GM23338 (cell line): ENCODE measurements at regions not wholly inside any gene's neighbourhood (a gene's known extent, or its start where the extent isn't known, plus 50 kb on each side); places are given as distances from the start of the nearest gene placed in this dataset.
"Not testable (repeated sequence)": the region's sequence is repeated elsewhere in the genome, so short reads cannot be mapped to it uniquely, and the experiment has no call there.

ENCODE experiments used
- ATAC-seq: fragments of 200-7000 bp; cut with Tn5 transposase; 3 replicates; pipeline ENCODE4 v1.9.1; 2020
- DNase-seq: peaks from one replicate; pipeline ENCODE4 v3.0.0-alpha.2; 2015; ENCODE audit warnings: low spot score
- H2AFZ ChIP-seq: fragments of 200-600 bp; sonication (generic); 2 replicates; pipeline ENCODE4 v1.8.0; 2016; ENCODE audit warnings: antibody characterized with exemption, mild to moderate bottlenecking, moderate library complexity
- H3F3A ChIP-seq: fragments of 200-600 bp; sonication (generic); replicated peaks from 2 replicates; pipeline ENCODE4 v1.8.0; 2017; ENCODE audit warnings: antibody characterized with exemption, mixed run types, low read depth
- H3K27ac ChIP-seq: fragments of 200-600 bp; sonication (generic); 2 replicates; pipeline ENCODE4 v1.6.1; 2016; ENCODE audit warnings: low read depth
- H3K27me3 ChIP-seq: fragments of 200-600 bp; sonication (generic); 2 replicates; pipeline ENCODE4 v1.8.0; 2016; ENCODE audit warnings: mild to moderate bottlenecking, mixed run types, moderate library complexity; ENCODE audit not compliant: insufficient read depth
- H3K36me3 ChIP-seq: fragments of 200-600 bp; sonication (generic); 2 replicates; pipeline ENCODE4 v1.8.0; 2016; ENCODE audit warnings: mild to moderate bottlenecking; ENCODE audit not compliant: insufficient read depth
- H3K4me1 ChIP-seq: fragments of 200-600 bp; sonication (generic); 2 replicates; pipeline ENCODE4 v1.8.0; 2016; ENCODE audit warnings: mild to moderate bottlenecking, moderate library complexity; ENCODE audit not compliant: insufficient read depth
- H3K4me2 ChIP-seq: fragments of 200-600 bp; sonication (generic); 2 replicates; pipeline ENCODE4 v1.7.1; 2017; ENCODE audit warnings: mixed run types
- H3K4me3 ChIP-seq: fragments of 200-600 bp; sonication (generic); 2 replicates; pipeline ENCODE4 v1.6.1; 2016; ENCODE audit warnings: mixed run types
- H3K79me2 ChIP-seq: fragments of 200-600 bp; sonication (generic); replicated peaks from 2 replicates; pipeline ENCODE4 v1.8.0; 2017; ENCODE audit warnings: mild to moderate bottlenecking; ENCODE audit not compliant: insufficient read depth
- H3K9me2 ChIP-seq: fragments of 200-600 bp; sonication (generic); 2 replicates; pipeline ENCODE4 v1.8.0; 2017; ENCODE audit not compliant: insufficient read depth
- H4K20me1 ChIP-seq: fragments of 200-600 bp; sonication (generic); replicated peaks from 2 replicates; pipeline ENCODE4 v1.8.0; 2017; ENCODE audit warnings: mild to moderate bottlenecking; ENCODE audit not compliant: insufficient read depth
- H3K27ac Mint-ChIP-seq: 2 replicates; pipeline ENCODE4 v1.8.0; 2020; ENCODE audit warnings: inconsistent platforms, mild to moderate bottlenecking, moderate library complexity, mixed read lengths
- H3K27me3 Mint-ChIP-seq: 3 replicates; pipeline ENCODE4 v1.8.0; 2022; ENCODE audit warnings: low read depth, mild to moderate bottlenecking, moderate library complexity, mixed read lengths, inconsistent platforms; ENCODE audit not compliant: insufficient read depth, poor library complexity
- H3K36me3 Mint-ChIP-seq: 3 replicates; pipeline ENCODE4 v1.8.0; 2021; ENCODE audit warnings: low read depth, mild to moderate bottlenecking, inconsistent platforms, moderate library complexity, mixed read lengths
- H3K4me1 Mint-ChIP-seq: 3 replicates; pipeline ENCODE4 v1.8.0; 2020; ENCODE audit warnings: mild to moderate bottlenecking, inconsistent platforms, mixed read lengths
- H3K4me3 Mint-ChIP-seq: 3 replicates; pipeline ENCODE4 v1.8.0; 2021; ENCODE audit warnings: moderate library complexity, mild to moderate bottlenecking, inconsistent platforms, mixed read lengths
- H3K9me3 Mint-ChIP-seq: 3 replicates; pipeline ENCODE4 v1.8.0; 2020; ENCODE audit warnings: moderate library complexity, mild to moderate bottlenecking, inconsistent platforms, mixed read lengths
- EZH2 ChIP-seq: fragments of 200-600 bp; sonication (generic); IDR thresholded peaks from one replicate; pipeline ENCODE4 v1.8.0; 2017; ENCODE audit warnings: antibody characterized with exemption, mild to moderate bottlenecking, low read depth; ENCODE audit not compliant: unreplicated experiment
- EZH2phosphoT487 ChIP-seq: fragments of 200-600 bp; sonication (generic); IDR thresholded peaks from one replicate; pipeline ENCODE4 v1.8.1; 2018; ENCODE audit warnings: antibody characterized with exemption; ENCODE audit not compliant: unreplicated experiment
- POLR2AphosphoS5 ChIP-seq: IDR thresholded peaks from 2 replicates; pipeline ENCODE4 v1.6.1; 2016; ENCODE audit warnings: antibody characterized with exemption, low read depth
- ZNF331 ChIP-seq: fragments of 250-450 bp; sonication (Bioruptor Pico); IDR thresholded peaks from 2 replicates; pipeline ENCODE4 v1.5.0; 2020; ENCODE audit warnings: low read depth, mild to moderate bottlenecking, moderate library complexity
- TF ChIP-seq, protein P1 (sequence below): IDR thresholded peaks from 2 replicates; pipeline ENCODE4 v1.6.1; 2016; ENCODE audit warnings: antibody characterized with exemption
- TF ChIP-seq, protein P2 (sequence below), 2 experiments: fragments of 200-600 bp in 1 of 2; sonication (generic) in 1 of 2; conservative IDR thresholded peaks; 2 replicates each; pipeline versions ENCODE4 v1.5.1 to v1.6.1; 2016 to 2017; ENCODE audit warnings: antibody characterized with exemption in 2 of 2, low read depth in 2 of 2, mild to moderate bottlenecking in 2 of 2, moderate library complexity in 1 of 2
- TF ChIP-seq, protein P3 (sequence below): IDR thresholded peaks from one replicate; pipeline ENCODE4 v1.6.1; 2018; ENCODE audit warnings: antibody characterized with exemption; ENCODE audit not compliant: unreplicated experiment

DNA sequence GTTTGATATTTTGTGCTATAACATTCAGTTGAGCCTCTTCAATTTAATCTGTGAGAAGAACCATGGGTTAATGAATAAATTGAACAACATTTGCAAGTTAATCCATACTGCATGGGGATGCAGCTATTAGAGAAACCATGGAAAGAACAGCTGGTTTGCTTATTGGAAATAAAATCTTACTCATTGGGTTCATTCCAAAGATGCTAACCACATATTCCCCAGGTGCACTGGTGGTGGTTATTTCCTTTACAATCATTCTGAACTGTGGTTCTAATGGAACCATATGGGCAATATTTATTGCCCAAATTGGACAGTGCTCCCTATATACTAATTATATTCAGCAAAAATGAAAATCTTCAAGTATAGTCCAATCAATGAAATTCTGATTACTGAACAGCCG is 1200.4 kb upstream of the CDH2 start (continued):
- TF ChIP-seq, protein P1, sequence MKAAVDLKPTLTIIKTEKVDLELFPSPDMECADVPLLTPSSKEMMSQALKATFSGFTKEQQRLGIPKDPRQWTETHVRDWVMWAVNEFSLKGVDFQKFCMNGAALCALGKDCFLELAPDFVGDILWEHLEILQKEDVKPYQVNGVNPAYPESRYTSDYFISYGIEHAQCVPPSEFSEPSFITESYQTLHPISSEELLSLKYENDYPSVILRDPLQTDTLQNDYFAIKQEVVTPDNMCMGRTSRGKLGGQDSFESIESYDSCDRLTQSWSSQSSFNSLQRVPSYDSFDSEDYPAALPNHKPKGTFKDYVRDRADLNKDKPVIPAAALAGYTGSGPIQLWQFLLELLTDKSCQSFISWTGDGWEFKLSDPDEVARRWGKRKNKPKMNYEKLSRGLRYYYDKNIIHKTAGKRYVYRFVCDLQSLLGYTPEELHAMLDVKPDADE = no peak
- TF ChIP-seq, protein P2, sequence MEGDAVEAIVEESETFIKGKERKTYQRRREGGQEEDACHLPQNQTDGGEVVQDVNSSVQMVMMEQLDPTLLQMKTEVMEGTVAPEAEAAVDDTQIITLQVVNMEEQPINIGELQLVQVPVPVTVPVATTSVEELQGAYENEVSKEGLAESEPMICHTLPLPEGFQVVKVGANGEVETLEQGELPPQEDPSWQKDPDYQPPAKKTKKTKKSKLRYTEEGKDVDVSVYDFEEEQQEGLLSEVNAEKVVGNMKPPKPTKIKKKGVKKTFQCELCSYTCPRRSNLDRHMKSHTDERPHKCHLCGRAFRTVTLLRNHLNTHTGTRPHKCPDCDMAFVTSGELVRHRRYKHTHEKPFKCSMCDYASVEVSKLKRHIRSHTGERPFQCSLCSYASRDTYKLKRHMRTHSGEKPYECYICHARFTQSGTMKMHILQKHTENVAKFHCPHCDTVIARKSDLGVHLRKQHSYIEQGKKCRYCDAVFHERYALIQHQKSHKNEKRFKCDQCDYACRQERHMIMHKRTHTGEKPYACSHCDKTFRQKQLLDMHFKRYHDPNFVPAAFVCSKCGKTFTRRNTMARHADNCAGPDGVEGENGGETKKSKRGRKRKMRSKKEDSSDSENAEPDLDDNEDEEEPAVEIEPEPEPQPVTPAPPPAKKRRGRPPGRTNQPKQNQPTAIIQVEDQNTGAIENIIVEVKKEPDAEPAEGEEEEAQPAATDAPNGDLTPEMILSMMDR (conservative IDR thresholded peaks at IDR 0.05; ENCODE audit: low read depth in 2 of 2) = no peak

DNA sequence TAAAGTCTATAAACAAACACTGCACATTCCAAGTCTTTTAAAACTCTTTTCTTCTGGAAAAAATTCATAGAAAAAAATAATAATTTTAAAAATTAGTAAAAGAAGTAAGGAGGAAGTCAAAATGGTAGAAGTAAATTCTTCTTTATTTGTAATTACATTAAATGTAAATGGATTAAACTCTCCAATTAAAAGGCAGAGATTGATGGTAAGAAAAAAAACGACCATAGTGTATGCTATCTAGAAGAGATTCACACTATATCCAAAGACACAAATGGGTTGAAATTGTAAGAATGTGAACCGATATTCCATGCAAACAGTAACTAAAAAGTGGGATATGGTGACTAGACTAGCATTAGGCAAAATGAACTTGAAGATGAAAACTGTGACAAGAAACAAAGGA is 1196.1 kb upstream of the CDH2 start:
- DNase-seq (no peak), ATAC-seq (no peak)
- H3K36me3 ChIP-seq = peaks cover 5% of the 10 kb centered on the region; the same call in 1 of the 2 replicates
- peaks cover 14% of the 10 kb centered on the region; the same call in 2 of the 3 replicates for H3K36me3 Mint-ChIP-seq
- H3K27ac ChIP-seq = no peak overlapping the region
- H3K4me3 Mint-ChIP-seq = no peak overlapping the region
- H3K4me2 ChIP-seq = no peak overlapping the region
- H3K27ac Mint-ChIP-seq = no peak overlapping the region
- no peaks in the 10 kb centered on the region for H3K4me1 Mint-ChIP-seq
- no peaks in the 10 kb centered on the region for H3F3A ChIP-seq
- no peaks in the 10 kb centered on the region for H3K9me2 ChIP-seq
- H3K79me2 ChIP-seq = no peaks in the 10 kb centered on the region
- H3K27me3 ChIP-seq = no peaks in the 10 kb centered on the region
- no peaks in the 10 kb centered on the region for H3K4me1 ChIP-seq
- no peaks in the 10 kb centered on the region for H3K27me3 Mint-ChIP-seq
- no peak for TF ChIP-seq EZH2phosphoT487
- H3K9me3 Mint-ChIP-seq = peaks cover 17% of the 10 kb centered on the region
- H2AFZ ChIP-seq = no peak overlapping the region
- no peak overlapping the region for H3K4me3 ChIP-seq
- H4K20me1 ChIP-seq = no peaks in the 10 kb centered on the region

DNA sequence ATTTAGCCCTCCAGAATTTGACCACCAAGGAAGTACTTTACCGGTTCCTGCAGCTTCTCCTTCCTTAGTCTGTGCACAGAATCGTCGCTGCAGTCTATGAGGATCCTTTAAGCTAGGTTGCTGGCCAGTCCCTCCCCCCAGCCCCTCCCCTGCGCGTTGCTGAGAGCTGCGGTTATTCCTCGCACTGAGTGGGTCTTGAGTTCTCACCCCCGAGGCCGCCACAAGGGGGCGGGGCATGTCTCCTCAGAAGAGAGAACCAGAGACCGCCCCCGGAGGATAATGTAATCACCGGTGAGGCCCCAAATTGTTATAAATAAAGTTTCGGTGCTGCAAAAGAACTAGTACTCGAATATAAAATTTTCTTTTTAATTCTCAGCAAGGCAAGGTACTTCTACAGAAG is 1184.9 kb upstream of the CDH2 start:
- no peak for TF ChIP-seq ZNF331 (CRISPR knock-in tag)
- TF ChIP-seq, protein P1 = no peak
- TF ChIP-seq EZH2phosphoT487 = no peak
- TF ChIP-seq POLR2AphosphoS5 = no peak
- TF ChIP-seq, protein P3, sequence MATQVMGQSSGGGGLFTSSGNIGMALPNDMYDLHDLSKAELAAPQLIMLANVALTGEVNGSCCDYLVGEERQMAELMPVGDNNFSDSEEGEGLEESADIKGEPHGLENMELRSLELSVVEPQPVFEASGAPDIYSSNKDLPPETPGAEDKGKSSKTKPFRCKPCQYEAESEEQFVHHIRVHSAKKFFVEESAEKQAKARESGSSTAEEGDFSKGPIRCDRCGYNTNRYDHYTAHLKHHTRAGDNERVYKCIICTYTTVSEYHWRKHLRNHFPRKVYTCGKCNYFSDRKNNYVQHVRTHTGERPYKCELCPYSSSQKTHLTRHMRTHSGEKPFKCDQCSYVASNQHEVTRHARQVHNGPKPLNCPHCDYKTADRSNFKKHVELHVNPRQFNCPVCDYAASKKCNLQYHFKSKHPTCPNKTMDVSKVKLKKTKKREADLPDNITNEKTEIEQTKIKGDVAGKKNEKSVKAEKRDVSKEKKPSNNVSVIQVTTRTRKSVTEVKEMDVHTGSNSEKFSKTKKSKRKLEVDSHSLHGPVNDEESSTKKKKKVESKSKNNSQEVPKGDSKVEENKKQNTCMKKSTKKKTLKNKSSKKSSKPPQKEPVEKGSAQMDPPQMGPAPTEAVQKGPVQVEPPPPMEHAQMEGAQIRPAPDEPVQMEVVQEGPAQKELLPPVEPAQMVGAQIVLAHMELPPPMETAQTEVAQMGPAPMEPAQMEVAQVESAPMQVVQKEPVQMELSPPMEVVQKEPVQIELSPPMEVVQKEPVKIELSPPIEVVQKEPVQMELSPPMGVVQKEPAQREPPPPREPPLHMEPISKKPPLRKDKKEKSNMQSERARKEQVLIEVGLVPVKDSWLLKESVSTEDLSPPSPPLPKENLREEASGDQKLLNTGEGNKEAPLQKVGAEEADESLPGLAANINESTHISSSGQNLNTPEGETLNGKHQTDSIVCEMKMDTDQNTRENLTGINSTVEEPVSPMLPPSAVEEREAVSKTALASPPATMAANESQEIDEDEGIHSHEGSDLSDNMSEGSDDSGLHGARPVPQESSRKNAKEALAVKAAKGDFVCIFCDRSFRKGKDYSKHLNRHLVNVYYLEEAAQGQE = no peak
- TF ChIP-seq EZH2 = no peak
- TF ChIP-seq, protein P2 (conservative IDR thresholded peaks at IDR 0.05; ENCODE audit: low read depth in 2 of 2) = peak; percentile 60 to 70
- no peaks in the 10 kb centered on the region for H3K79me2 ChIP-seq
- DNase-seq (peak; percentile 85), ATAC-seq (peak; percentile 93)
- peak overlapping the region; percentile 40; the same call in 1 of the 2 replicates for H2AFZ ChIP-seq
- peaks cover 5% of the 10 kb centered on the region; the same call in 2 of the 3 replicates for H3K36me3 Mint-ChIP-seq
- peaks cover 6% of the 10 kb centered on the region for H3K27me3 Mint-ChIP-seq
- no peak overlapping the region for H3K4me3 Mint-ChIP-seq
- no peak overlapping the region for H3K27ac Mint-ChIP-seq
- H3K4me3 ChIP-seq = no peak overlapping the region
- peaks cover 12% of the 10 kb centered on the region for H3K4me1 Mint-ChIP-seq
- H3F3A ChIP-seq = no peaks in the 10 kb centered on the region
- H3K9me3 Mint-ChIP-seq = peaks cover 4% of the 10 kb centered on the region; the same call in 2 of the 3 replicates
- H3K36me3 ChIP-seq = no peaks in the 10 kb centered on the region
- no peaks in the 10 kb centered on the region for H3K27me3 ChIP-seq
- H4K20me1 ChIP-seq = no peaks in the 10 kb centered on the region
- no peaks in the 10 kb centered on the region for H3K9me2 ChIP-seq
- peaks cover 19% of the 10 kb centered on the region for H3K4me1 ChIP-seq
- no peak overlapping the region for H3K4me2 ChIP-seq
- no peak overlapping the region for H3K27ac ChIP-seq

DNA sequence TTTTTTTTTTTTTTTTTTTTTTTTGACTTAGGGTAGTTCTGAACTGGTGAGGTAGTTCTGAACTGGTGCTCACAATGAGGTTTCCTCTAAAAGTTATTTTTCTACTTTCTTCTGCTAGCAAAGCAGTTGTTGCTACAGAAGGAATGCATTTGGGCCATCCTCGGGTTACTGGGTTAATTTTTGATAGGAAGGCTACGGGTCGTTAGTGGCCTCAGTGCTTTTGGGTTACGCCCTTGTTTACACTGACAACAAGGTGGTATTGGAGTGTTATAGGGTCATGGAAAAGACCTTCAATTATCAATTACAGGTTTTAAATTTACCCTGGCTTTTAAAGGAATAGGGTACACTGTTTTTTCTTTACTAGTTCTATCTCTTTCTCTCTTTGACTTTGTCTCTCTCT is 1183.7 kb upstream of the CDH2 start:
- not testable (repeated sequence) for H4K20me1 ChIP-seq, H3K9me2 ChIP-seq, H3K27me3 Mint-ChIP-seq, H3K4me3 ChIP-seq, H3K36me3 Mint-ChIP-seq, H3K4me2 ChIP-seq, H3K27me3 ChIP-seq, DNase-seq, H3K36me3 ChIP-seq, H3K79me2 ChIP-seq, H3F3A ChIP-seq, H3K27ac Mint-ChIP-seq, H3K27ac ChIP-seq, H3K4me3 Mint-ChIP-seq, ATAC-seq
- Histone ChIP-seq H2AFZ (peak overlapping the region; percentile 40), H3K4me1 (peaks cover 19% of the 10 kb centered on the region)
- Mint-ChIP-seq H3K9me3 (peaks cover 10% of the 10 kb centered on the region), H3K4me1 (peaks cover 12% of the 10 kb centered on the region)
